Spleen (tissue), 7 donors: ENCODE measurements at regions not wholly inside any gene's neighbourhood (a gene's known extent, or its start where the extent isn't known, plus 50 kb on each side); places are given as distances from the start of the nearest gene placed in this dataset.

Source experiments
- CTCF ChIP-seq, 11 experiments: fragments of 200-600 bp in 7 of 11; fragments of 450-650 bp in 4 of 11; sonication (generic) in 4 of 11; IDR thresholded peaks in 8 of 11; conservative IDR thresholded peaks in 3 of 11; 1 replicate in 7 of 11; 2 replicates in 4 of 11; pipeline versions ENCODE4 v1.4.0 to v1.8.0; 2016 to 2021; ENCODE audit warnings: antibody characterized with exemption in 11 of 11, inconsistent platforms in 4 of 11, mild to moderate bottlenecking in 1 of 11
- POLR2A ChIP-seq, 3 donors: fragments of 450-650 bp; IDR thresholded peaks; one replicate each; pipeline ENCODE4 v1.5.1; 2017; ENCODE audit warnings: antibody characterized with exemption in 3 of 3, mild to moderate bottlenecking in 1 of 3
- POLR2AphosphoS5 ChIP-seq, 3 donors: sonication (generic); formaldehyde crosslinking; IDR thresholded peaks; one replicate each; pipeline ENCODE4 v1.5.1; 2017; ENCODE audit warnings: antibody characterized with exemption in 3 of 3
- donor health status: DM: no; HTN: no; CAD: no; lungs with moderate emphysema.
- donor health status: DM: no; HTN: no; CAD: no.
- donor health status: DM: no; HTN: no; CAD: no.

- TF ChIP-seq CTCF (IDR thresholded peaks at IDR 0.05 in 8 of 11, conservative IDR thresholded peaks at IDR 0.05 in 3 of 11) (no peak), POLR2A (IDR thresholded peaks at IDR 0.05) (no peak), POLR2AphosphoS5 (IDR thresholded peaks at IDR 0.05) (no peak)
Observed at GRCh38 chr6:147744012-147744411, 235.5 kb downstream of the SAMD5 start.
